CD4-positive, alpha-beta T cell (primary cell): ENCODE measurements at regions not wholly inside any gene's neighbourhood (a gene's known extent, or its start where the extent isn't known, plus 50 kb on each side); places are given as distances from the start of the nearest gene placed in this dataset. TPM values are rescaled to one million over a fixed set of nuclear protein-coding genes. Genes with fewer than 3 reads are reported as not detected.

ENCODE experiments used
- ATAC-seq: fragments of 200-7000 bp; cut with Tn5 transposase; one replicate; pipeline ENCODE4 v1.10.0; 2022; ENCODE audit warnings: mild to moderate bottlenecking; ENCODE audit not compliant: poor library complexity
- CTCF ChIA-PET: fragments of 350-600 bp; sonication (Branson Sonifier 250); formaldehyde crosslinking; loops from one replicate; lab custom pipeline; 2021; ENCODE audit warnings: antibody characterized with exemption, inconsistent platforms; lab: Charles Lee
- POLR2A ChIA-PET: fragments of 350-600 bp; sonication (Branson Sonifier 250); formaldehyde crosslinking; loops from one replicate; lab custom pipeline; 2021; ENCODE audit warnings: antibody characterized with exemption, inconsistent platforms; lab: Charles Lee
- DNase-seq, 14 experiments: peaks; one replicate each; pipeline ENCODE4 v3.0.0-alpha.2; 2013 to 2020; ENCODE audit warnings: mixed read lengths in 2 of 14
- H3K27ac ChIP-seq, 2 donors: one replicate each; pipeline versions ENCODE4 v1.5.1 to v1.7.0; 2013; ENCODE audit warnings: low read length in 2 of 2, low read depth in 1 of 2, mild to moderate bottlenecking in 1 of 2
- H3K27me3 ChIP-seq, 2 experiments: 1 replicate in 1 of 2; 2 replicates in 1 of 2; pipeline versions ENCODE4 v1.6.1 to v1.7.0; 2013; ENCODE audit warnings: low read length in 2 of 2, control low read depth in 1 of 2, mild to moderate bottlenecking in 1 of 2, moderate library complexity in 1 of 2; ENCODE audit not compliant: insufficient read depth in 2 of 2, control insufficient read depth in 1 of 2
- H3K36me3 ChIP-seq: one replicate; pipeline ENCODE4 v1.6.1; 2013; ENCODE audit warnings: low read length, control low read depth; ENCODE audit not compliant: insufficient read depth
- H3K4me1 ChIP-seq: one replicate; pipeline ENCODE4 v1.6.1; 2013; ENCODE audit warnings: low read length, control low read depth; ENCODE audit not compliant: insufficient read depth
- H3K4me3 ChIP-seq: one replicate; pipeline ENCODE4 v1.5.1; 2013; ENCODE audit warnings: mild to moderate bottlenecking, low read length, moderate library complexity
- H3K9me3 ChIP-seq, 2 experiments: 1 replicate in 1 of 2; 2 replicates in 1 of 2; pipeline versions ENCODE4 v1.6.1 to v1.7.0; 2013; ENCODE audit warnings: low read length in 2 of 2, mild to moderate bottlenecking in 2 of 2, control low read depth in 1 of 2, moderate library complexity in 1 of 2; ENCODE audit not compliant: control insufficient read depth in 1 of 2, insufficient read depth in 1 of 2
- H3K27ac Mint-ChIP-seq: one replicate; pipeline ENCODE4 v1.8.0; 2020; ENCODE audit warnings: mixed read lengths
- H3K27me3 Mint-ChIP-seq: one replicate; pipeline ENCODE4 v1.8.0; 2021; ENCODE audit warnings: mixed read lengths
- H3K36me3 Mint-ChIP-seq: one replicate; pipeline ENCODE4 v1.8.0; 2021; ENCODE audit warnings: low read depth, mixed read lengths
- H3K4me1 Mint-ChIP-seq: one replicate; pipeline ENCODE4 v1.8.0; 2021; ENCODE audit warnings: low read depth, mixed read lengths
- H3K4me3 Mint-ChIP-seq: one replicate; pipeline ENCODE4 v1.8.0; 2020; ENCODE audit warnings: mild to moderate bottlenecking, mixed read lengths
- H3K9me3 Mint-ChIP-seq: one replicate; pipeline ENCODE4 v1.8.0; 2020; ENCODE audit warnings: mixed read lengths
- intact Hi-C, 2 experiments: fragments of 100-400 bp; cut with DNase I in 1 of 2; cut with micrococcal nuclease in 1 of 2; formaldehyde crosslinking; loops; one replicate each; pipeline versions ENCODE4 v1.15.1 to v1.9.0; 2023 to 2025; cut with DNase I, micrococcal nuclease
- microRNA-seq: library from miRNA; unstranded; fragments of <30 nt; microRNA quantifications from one replicate; pipeline ENCODE4 v1.2.0, GENCODE V29; 2021; ENCODE audit warnings: borderline microRNAs expressed, borderline replicate concordance
- TF ChIP-seq, protein P1 (sequence below): fragments of 200-600 bp; IDR thresholded peaks from one replicate; pipeline ENCODE4 v1.8.0; 2022; ENCODE audit warnings: antibody characterized with exemption, mild to moderate bottlenecking

DNA sequence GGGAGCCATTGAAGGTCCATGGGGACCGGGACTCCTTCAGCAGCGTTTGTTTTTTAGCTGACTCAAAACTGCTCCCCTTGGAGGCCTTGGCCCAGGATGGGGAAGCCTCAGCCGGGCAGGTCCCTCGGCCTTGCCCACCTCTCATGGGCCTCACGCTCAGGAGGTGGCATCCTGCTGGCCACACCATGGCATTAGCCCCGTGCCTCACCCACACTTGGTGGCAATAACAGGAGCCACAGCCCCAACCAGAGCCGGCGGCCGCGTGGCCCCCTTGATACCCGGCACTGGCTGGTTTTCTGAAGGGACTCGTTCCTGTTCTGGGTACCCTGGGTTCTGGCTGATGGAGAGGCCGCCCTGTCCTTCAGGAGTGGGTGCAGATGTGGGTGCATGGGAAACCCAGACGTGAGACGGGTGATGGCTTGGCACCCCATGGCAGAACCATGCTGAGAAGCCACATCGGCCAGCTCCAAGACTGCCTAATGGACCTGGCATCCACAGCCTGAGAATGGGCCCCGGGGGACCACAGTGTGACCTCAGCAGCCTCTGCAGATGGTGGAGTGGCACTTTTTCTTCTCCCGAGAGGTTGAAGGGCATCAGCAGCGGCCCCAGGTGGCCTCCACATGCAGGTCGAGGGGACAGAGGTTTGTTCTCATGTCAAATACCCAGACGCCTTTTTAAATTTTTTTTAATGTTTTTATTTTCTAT, 49.8 kb upstream of the PPARA start:
- no peak for DNase-seq
- intact Hi-C loops: no loop called here
- TF ChIP-seq, protein P1, sequence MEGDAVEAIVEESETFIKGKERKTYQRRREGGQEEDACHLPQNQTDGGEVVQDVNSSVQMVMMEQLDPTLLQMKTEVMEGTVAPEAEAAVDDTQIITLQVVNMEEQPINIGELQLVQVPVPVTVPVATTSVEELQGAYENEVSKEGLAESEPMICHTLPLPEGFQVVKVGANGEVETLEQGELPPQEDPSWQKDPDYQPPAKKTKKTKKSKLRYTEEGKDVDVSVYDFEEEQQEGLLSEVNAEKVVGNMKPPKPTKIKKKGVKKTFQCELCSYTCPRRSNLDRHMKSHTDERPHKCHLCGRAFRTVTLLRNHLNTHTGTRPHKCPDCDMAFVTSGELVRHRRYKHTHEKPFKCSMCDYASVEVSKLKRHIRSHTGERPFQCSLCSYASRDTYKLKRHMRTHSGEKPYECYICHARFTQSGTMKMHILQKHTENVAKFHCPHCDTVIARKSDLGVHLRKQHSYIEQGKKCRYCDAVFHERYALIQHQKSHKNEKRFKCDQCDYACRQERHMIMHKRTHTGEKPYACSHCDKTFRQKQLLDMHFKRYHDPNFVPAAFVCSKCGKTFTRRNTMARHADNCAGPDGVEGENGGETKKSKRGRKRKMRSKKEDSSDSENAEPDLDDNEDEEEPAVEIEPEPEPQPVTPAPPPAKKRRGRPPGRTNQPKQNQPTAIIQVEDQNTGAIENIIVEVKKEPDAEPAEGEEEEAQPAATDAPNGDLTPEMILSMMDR: no peak
- no peak overlapping the region for H3K4me3 Mint-ChIP-seq
- H3K4me1 Mint-ChIP-seq: no peaks in the 10 kb centered on the region
- no peak for ATAC-seq
- Histone ChIP-seq H3K4me1 (no peaks in the 10 kb centered on the region), H3K9me3 (no peaks in the 10 kb centered on the region), H3K27me3 (no peaks in the 10 kb centered on the region), H3K27ac (no peak overlapping the region), H3K4me3 (no peak overlapping the region), H3K36me3 (peaks cover 32% of the 10 kb centered on the region)
- no peaks in the 10 kb centered on the region for H3K36me3 Mint-ChIP-seq
- H3K27ac Mint-ChIP-seq: no peak overlapping the region
- ChIA-PET CTCF (no interaction called here), POLR2A (no interaction called here)
- no peaks in the 10 kb centered on the region for H3K9me3 Mint-ChIP-seq
- no peaks in the 10 kb centered on the region for H3K27me3 Mint-ChIP-seq

Small RNA genes lying in the stretch of these regions (microRNA-seq; reads per million reads assigned to microRNA genes)
- not detected for gene MIR3619
